GM19240 (cell line): ENCODE measurements at regions not wholly inside any gene's neighbourhood (a gene's known extent, or its start where the extent isn't known, plus 50 kb on each side); places are given as distances from the start of the nearest gene placed in this dataset.
"Not testable (repeated sequence)": the region's sequence is repeated elsewhere in the genome, so short reads cannot be mapped to it uniquely, and the experiment has no call there.

Experiments
- DNase-seq: peaks from one replicate; pipeline ENCODE4 v3.0.0; 2011; ENCODE audit warnings: low spot score; ENCODE audit not compliant: insufficient read length

DNA sequence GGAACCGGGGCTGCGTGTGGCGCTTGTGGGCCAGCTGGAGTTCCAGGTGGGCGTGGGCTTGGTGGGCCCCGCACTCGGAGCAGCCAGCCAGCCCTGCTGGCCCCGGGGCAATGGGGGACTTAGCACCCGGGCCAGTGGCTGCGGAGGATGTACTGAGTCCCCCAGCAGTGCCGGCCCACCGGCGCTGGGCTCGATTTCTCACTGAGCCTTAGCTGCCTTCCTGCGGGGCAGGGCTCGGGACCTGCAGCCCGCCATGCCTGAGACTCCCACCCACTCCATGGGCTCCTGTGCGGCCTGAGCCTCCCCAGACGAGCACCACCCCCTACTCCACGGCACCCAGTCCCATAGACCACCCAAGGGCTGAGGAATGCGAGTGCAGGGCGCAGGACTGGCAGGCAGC, 963.6 kb upstream of the PCDH20 start:
- not testable (repeated sequence) for DNase-seq

DNA sequence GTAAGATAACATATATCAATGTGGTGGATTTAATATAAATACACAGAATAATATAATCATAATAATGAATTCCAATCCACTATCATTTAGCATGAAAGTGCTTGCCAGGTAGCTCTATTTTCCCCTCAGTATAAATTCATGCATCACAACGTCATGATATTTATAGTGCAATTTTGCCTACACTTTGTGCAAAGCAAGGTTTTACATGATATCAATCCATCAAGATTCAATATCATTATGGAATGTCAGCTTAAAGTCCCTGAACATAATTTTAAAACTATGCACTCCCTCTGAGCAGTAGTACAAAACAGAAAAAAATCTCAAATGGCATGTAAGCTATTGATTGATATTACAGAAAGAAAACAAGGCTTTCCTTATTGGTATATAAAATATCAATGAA, 962.2 kb upstream of the PCDH20 start:
- DNase-seq, result no peak

DNA sequence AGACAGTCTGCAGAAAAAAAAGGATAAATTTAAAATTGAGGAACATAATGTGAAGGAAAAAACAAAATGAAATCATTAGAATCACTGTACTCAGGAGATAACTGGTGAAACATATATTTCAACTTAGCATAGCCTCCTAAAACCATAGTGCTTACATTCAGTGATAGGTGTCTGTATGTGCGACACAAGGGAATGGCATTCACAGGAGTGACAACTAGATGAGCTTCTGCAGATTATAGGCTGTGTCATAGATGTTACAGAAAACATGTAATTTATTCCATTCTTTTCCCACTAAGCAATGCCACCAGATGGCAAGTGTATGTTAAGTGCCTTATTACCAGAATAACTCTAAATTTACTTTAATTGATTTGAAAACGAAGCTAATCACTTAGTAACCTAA, 960.0 kb upstream of the PCDH20 start:
- DNase-seq, result no peak

DNA sequence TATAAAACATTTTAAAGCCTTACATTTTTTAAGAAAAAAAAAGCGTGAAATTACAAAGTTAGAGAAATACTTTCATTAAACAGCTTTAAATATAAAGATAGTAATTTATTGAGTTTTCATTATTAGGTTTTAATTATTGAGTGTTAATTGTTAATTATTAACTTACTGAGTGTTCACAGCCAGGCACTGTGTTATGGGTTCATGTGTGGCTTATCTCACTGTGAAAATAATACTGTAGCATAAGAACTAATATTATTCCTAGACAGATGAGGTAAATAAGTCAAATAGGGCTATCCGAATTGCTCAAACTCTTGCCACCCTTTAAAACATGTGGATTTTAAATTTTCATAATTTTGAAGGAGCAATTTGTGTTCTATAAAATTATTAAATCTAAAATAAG, 956.1 kb upstream of the PCDH20 start:
- DNase-seq, result no peak

DNA sequence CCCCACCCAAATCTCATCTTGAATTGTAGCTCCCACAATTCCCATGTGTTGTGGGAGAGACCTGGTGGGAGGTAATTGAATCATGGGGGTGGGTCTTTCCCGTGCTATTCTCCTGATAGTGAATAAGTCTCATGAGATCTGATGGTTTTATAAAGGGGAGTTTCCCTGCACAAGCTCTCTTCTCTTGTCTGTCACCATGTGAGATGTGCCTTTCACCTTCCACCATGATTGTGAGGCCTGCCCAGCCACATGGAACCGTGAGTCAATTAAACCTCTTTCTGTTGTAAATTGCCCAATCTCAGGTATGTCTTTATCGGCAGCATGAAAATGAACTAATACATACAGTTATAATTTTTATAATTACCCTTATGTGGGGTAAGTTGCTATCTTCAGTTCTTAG, 952.3 kb upstream of the PCDH20 start:
- not testable (repeated sequence) for DNase-seq

DNA sequence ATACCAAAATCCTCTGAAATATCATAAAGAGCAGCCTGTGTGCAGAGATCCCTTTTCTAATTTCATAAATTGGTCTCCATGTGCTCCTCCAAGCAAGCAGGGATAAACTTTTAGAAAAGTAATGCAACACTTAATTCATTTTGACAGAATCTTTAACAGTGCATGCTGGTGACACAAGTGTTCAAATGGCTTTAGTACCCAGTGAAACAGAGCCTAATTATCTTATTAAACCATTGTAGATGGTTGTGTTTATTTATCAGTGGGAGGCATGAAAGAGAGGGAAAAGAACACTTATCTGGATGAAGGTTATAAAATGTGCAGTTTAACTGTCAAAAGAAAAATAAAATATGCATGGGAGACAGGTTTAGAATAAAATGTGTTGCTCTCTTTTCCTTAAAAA, 945.0 kb upstream of the PCDH20 start:
- no peak for DNase-seq

DNA sequence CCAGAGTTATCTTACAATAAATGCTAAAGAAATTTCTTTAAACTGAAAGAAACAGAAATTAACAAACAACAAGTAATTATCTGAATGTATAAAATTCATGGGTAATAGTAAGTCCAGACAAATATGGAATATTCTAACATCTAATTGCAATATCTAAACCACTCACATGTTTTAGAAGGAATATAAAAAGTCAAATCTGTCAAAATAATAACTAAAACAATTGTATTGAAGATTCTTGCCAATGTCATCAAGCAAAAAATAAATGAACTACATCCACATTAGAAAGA, 942.9 kb upstream of the PCDH20 start:
- DNase-seq, result no peak

DNA sequence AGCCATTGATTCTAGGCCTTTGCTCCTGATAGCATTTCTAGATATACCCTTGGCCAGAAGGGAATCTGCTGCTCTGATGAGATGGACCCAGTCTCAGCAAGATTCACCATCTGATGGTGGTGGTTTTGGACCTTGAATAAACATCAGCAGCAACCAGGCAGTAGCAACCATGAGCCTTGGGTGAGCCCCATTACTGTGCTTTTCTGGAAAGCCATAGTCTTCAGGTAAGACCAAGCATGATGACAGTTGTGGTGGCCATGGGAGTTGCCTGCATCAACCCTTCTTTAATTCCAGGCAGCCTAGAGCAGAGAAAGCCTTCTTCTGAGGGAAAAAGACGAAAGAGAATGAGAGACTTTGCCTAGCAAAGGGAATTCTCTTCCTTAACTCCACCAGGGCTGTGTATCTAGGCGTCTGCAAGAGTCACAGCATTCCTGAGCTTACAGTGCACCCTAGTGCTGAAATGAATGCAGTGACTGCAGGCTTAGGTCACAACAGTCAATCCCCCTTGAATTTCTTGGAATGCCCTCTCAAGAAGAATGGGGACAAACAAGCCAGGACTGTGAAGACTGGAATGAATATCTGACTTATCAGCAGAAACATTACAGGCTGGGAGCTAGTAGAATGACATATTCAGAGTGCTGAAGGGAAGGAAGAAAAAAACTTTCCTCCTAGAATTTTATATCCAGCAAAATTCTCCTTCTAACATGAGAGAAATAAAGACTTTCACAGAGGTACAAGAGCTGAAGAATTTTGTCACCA, 942.4 kb upstream of the PCDH20 start:
- DNase-seq, result no peak

DNA sequence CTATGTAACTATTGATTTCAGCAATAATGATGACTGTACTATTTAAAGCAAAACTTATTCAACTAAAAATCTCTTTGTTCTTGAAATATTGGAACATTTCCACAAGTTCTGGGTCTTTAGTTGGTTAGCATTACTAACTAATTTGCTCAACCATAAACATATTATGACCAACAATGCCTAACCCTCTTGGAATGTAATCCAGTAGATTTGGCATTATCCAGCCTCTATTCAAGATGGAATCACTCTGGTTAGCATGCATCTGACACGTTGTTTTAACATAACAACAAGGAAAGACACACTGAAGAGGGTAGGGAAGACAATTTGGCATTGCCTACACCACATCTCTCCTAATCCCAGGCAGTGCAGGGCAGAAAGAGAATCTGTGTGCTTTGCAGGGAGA, 941.3 kb upstream of the PCDH20 start:
- DNase-seq, result no peak

DNA sequence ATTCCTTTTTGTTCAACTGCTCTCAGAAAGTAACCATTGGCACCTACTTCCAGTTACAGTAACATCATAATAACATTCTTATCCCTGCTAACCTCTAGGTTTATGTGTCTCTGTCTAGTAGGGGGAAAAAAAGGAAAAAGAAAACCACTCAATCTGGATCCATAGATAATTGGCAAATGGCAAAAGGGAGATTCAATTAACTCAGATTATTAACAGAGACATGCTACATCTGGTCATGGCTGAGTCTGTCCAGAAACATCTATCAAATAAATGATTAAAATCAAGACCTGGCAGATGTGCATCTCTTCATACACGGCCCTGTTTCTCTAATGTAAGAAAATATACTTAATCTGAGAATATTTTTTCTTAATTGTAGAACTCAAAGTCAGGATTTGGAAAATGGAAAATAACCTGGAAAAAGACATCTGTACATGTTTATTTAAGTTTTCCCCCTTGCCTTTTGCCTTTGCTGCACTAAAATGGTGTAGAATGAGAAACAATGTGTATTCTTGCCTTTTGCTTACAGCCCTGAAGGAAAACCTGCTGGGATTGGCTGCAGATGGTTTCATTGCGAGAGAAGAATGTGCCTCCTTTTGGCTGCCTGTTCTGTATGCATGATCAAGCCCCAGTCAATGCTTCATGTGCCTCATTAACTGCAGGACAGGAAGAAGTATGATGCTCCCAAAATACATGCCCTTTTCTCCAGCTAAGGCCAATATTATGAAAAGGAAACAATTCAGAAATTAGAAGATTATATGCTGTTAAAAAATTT, 921.6 kb upstream of the PCDH20 start:
- DNase-seq, result no peak

DNA sequence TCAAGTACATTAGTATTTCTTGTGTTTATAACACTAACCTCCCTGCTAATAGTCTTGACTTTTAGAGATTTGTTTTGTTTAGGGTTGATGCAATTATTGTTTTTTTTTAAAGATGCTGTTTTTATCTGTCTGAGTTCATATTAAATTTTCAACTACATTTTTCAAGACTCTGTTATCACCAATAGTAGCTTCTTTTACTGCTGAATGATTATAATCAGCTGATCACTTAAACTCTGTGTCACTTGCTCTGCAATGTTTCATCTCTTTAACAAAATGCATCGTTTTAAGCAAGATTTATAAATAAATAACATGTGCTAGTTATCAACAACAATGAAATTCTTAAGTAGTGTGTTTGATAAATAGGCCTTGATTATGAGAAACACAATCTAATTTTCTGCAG, 920.9 kb upstream of the PCDH20 start:
- DNase-seq, result no peak

DNA sequence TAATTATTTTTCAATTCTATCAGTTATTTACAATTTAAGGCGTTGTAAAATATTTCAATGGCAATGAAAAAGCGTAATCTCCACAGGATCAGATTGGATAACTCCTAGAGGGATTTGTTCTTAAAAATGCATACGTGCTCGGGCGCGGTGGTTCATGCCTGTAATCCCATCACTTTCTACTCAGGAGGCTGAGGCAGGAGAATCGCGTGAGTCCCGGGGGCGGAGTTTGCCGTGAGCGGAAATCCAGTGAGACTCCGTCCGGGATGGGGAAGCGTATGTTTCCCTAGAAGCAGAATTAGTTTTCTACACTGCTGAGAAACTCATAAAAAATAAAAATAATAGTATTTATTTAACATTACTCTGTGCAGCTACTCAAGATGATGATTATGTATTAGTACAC, 917.8 kb upstream of the PCDH20 start:
- DNase-seq, result no peak

DNA sequence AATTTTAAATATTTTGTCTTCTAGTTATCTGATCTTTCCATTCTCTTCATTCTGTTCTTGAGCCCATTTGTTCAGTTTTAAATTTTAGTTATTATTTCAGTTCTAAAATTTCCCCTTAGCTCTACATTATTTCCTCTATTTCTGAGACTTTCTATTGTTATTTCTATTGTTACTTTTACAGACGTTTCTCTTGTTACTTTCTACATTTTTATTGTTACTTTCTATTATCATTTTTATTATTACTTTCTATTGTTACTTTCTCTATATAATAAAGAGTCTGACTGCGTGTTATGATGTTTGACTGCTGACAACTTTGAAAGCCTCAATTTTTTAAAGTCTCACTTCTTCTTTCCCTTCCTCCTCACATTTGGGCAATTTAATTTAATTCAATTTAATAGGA, 915.7 kb upstream of the PCDH20 start:
- DNase-seq, result no peak

DNA sequence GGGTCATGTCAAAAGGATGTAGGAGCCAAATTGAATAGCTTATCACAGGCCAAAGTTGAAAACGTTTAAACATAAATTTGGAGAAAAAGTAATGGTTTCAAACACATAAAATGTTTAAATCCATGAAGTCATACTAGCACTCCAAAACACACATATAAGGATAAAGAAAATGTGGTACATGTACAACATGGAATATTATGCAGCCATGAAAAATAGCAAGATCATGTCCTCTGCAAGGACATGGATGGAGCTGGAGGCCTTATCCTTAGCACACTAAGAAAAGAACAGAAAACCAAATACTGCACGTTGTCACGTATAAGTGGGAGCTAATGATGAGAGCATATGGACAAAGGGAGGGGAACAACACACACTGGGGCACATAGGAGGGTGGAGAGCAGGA, 911.7 kb upstream of the PCDH20 start:
- no peak for DNase-seq

DNA sequence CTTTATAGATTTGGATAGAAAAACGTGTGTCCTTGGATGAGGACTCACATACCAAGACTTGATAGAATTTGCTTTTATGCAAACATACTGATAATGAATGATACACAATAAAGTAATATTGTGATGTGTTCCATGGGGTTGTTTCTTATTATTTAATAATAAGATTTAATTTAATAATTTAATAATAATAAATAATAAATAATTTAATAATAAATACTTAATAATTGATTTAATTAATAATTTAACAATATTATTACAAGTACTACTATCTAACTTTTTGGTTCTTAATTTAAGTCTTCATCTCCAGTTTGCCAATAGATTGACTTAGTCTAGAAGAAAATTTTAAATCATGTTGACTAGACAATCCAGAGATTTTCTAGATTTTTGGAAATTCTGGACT, 909.2 kb upstream of the PCDH20 start:
- DNase-seq, result no peak

DNA sequence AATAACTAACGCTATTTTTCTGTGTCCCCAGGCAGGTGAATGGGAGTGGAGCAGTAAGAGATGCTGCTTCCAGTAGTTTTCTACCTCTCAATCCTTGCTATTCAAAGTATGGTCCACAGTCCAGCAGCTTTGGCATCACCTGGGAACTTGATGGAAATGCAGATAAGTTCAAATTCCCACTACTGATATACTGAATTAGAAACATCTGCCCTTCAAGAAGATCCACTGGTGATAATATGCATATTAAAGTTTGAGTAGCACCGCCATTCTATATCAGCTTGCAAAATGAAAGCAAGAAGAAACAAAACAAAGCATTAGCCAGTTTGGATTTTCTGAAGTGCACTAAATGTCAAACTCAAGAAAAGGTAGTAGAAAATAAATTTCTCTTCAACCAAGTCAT, 906.2 kb upstream of the PCDH20 start:
- no peak for DNase-seq

DNA sequence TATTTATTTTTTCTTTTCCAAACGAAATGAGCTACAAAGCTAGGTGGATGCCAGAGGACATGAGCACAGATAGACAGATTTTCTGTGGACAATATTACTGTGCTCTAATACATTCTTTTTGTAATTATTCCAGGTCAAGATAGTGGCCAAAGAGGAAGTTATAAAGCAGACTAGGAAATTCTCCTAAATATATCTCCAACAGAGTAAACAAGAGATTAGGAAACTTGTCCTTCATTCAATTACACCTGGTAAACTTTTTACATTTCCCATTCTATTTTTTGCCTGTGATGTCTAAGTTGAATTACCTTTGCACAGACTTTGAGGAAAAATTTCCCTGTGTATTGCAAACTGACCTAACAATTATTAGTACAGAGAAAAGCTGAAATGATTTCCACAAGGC, 905.5 kb upstream of the PCDH20 start:
- no peak for DNase-seq

DNA sequence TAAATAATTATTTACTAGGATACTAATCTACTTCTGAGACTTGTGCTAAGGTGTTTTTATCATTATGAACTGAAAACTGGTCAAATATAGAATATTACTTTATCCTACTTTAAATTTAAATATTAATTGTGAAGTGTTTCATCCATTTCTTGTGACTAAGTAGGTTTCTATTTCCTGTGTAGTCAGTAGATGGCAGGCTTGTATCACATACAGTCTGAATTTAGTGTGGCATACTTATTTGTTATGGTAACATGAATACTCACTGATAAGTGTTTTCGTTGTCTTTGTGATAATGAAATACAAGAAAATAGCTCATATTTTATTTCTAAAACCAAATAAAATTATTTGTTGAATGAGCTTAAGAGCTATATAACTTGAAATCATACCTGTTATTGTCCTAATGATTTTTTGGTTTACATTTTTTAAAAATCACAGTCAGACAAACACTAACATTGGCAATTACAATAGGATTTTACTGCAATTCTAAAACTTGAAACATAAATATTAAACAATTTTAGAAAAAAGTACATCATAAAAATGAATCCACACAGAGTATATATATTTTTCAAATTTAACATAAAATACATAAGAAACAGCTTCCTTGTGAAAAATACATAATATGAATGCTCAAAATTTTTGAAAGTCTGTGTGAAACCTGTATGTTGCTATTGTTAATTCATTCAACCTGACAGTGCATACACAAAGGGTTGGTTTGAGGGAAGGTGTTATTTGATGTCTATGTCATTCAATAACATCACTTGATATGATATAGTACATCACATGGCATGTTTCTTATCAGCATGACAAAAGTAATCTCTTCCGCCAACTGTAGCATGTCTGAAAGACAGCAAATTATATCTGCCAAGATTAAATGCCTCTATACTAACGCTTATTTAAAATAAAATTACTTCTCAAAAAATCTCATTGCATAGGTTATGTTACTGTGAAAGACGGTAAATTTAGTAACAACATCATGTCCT, 904.8 kb upstream of the PCDH20 start:
- no peak for DNase-seq

DNA sequence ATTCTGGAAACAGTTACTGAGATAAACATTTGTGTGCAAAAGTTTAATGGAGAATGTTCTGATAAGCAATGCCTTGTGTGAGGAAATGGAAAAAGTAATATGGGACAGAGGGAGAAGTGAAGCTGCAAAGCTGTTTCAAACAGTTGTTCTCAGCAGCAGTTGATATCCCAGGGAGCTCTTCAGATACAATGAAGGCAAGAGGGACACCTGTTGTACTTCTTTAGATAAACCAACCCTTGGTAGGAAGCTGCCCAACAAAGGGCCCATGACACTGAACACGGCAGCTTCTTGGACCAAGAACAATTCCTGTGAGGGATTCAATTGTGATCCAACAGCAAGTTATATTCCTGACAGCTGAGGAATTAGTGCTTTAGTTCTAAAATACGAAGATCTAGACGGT, 894.3 kb upstream of the PCDH20 start:
- DNase-seq, result no peak

DNA sequence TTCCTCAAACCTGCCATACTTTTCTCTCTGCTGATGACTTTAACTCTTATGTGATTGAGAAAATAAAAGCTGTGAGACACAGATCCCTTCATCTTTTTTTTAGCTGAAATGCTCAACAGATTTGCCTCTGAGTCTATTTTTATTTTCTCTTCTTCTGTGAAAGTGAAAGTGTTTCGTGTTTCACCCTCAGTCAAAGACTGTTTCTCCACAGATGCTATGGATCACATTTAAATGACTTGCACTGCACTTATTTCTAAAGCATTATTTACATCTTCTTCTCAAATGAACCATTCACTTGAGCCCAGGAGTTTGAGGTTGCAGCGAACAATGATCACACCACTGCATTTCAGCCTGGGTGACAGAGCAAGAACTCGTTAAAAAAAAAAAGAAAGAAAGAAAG, 890.1 kb upstream of the PCDH20 start:
- DNase-seq, result no peak

DNA sequence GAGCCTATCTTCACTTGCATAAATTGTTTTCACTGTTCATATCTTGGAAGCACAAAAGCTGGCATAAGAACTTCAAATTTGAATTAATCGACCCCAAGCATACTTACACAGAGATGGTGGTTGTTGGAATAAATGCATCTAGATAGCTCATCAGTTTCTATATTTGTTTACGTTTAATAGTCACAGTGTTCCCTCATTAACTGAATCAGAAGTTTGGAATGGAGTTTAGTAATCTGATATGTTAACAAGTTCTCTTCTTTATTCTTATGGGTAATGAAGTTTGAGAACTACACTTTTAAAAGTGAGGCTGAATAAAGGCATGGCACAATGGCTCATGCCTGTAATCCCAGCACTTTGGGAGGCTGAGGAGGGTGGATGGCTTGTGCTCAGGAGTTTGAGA, 886.7 kb upstream of the PCDH20 start:
- no peak for DNase-seq

DNA sequence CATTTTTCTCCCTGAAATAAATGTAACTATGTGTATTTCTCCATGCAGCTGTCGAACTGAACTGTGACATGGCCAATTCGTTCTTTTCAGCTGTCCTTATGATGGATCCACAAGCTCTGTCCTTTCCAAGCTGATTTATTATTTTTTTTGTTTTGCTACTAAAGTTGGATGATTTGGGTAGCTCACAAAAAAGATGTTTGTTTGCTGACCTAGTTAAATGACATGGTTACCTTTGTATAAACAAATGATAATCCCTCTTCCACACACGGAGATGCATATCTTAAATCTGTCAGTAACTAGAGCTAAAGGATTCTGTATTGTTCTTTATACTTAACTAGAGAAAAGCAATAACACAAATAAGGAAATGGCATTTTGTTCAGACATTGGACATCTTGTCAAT, 884.3 kb upstream of the PCDH20 start:
- no peak for DNase-seq
